ENCODE measurements at regions not wholly inside any gene's neighbourhood (a gene's known extent, or its start where the extent isn't known, plus 50 kb on each side); places are given as distances from the start of the nearest gene placed in this dataset.

GRCh38 chr13:61151062-61151461 lies 264.6 kb downstream of the PCDH20 start:
- TF ChIP-seq CTCF (IDR thresholded peaks at IDR 0.05) (no peak), POLR2A (IDR thresholded peaks at IDR 0.05) (no peak)

Measured in body of pancreas (tissue), 4 donors.